GM19452 (cell line): ENCODE measurements at regions not wholly inside any gene's neighbourhood (a gene's known extent, or its start where the extent isn't known, plus 50 kb on each side); places are given as distances from the start of the nearest gene placed in this dataset.

Source experiments
- ATAC-seq: cut with Tn5 transposase; IDR thresholded peaks from one replicate; pipeline ENCODE4 v1.9.1; 2021; ENCODE audit not compliant: unreplicated experiment

- no peak for ATAC-seq
Measured at GRCh38 chr1:70874818-70875217, 172.8 kb downstream of the PTGER3 start.

- ATAC-seq, result no peak
Measured at GRCh38 chr1:70877343-70877742, 170.3 kb downstream of the PTGER3 start.

GRCh38 chr1:70887936-70888335 is 159.7 kb downstream of the PTGER3 start:
- ATAC-seq, result no peak

- ATAC-seq, result no peak
Measured at GRCh38 chr1:70888722-70889121, 158.9 kb downstream of the PTGER3 start.

- ATAC-seq, result no peak
Measured at GRCh38 chr1:70890408-70890807, 157.2 kb downstream of the PTGER3 start.

- no peak for ATAC-seq
Measured at GRCh38 chr1:70891051-70891843, 156.4 kb downstream of the PTGER3 start.

- ATAC-seq, result no peak
Measured at GRCh38 chr1:70892140-70892539, 155.5 kb downstream of the PTGER3 start.

GRCh38 chr1:70892930-70893329 is 154.7 kb downstream of the PTGER3 start:
- ATAC-seq, result no peak

GRCh38 chr1:70893381-70893780 is 154.2 kb downstream of the PTGER3 start:
- ATAC-seq, result no peak

- ATAC-seq, result no peak
Measured at GRCh38 chr1:70895531-70895930, 152.1 kb downstream of the PTGER3 start.

- ATAC-seq, result no peak
Measured at GRCh38 chr1:70896224-70896623, 151.4 kb downstream of the PTGER3 start.

GRCh38 chr1:70897273-70897672 is 150.3 kb downstream of the PTGER3 start:
- no peak for ATAC-seq

GRCh38 chr1:70899735-70900134 is 147.9 kb downstream of the PTGER3 start:
- ATAC-seq, result no peak

- ATAC-seq, result no peak
Measured at GRCh38 chr1:70902211-70902610, 145.4 kb downstream of the PTGER3 start.

GRCh38 chr1:70906800-70907199 is 140.8 kb downstream of the PTGER3 start:
- ATAC-seq, result no peak

GRCh38 chr1:70907563-70908310 is 139.9 kb downstream of the PTGER3 start:
- ATAC-seq, result no peak

- no peak for ATAC-seq
Measured at GRCh38 chr1:70909262-70909822, 138.3 kb downstream of the PTGER3 start.

GRCh38 chr1:70910013-70910412 is 137.6 kb downstream of the PTGER3 start:
- no peak for ATAC-seq

GRCh38 chr1:70911861-70912260 is 135.8 kb downstream of the PTGER3 start:
- ATAC-seq, result no peak

GRCh38 chr1:70914224-70914623 is 133.4 kb downstream of the PTGER3 start:
- ATAC-seq, result no peak

- no peak for ATAC-seq
Measured at GRCh38 chr1:70915258-70916033, 132.2 kb downstream of the PTGER3 start.
